Panc1 (cell line): ENCODE measurements at regions not wholly inside any gene's neighbourhood (a gene's known extent, or its start where the extent isn't known, plus 50 kb on each side); places are given as distances from the start of the nearest gene placed in this dataset.

Experiments
- ATAC-seq: fragments of 200-7000 bp; cut with Tn5 transposase; 2 replicates; pipeline ENCODE4 v1.9.1; 2020; ENCODE audit warnings: mild to moderate bottlenecking, moderate library complexity
- BruUV-seq: library from RNA; stranded (reverse); fragments of 400-500 nt; replicated peaks from 2 replicates; lab custom pipeline; 2021; lab: Mats Ljungman, UMichigan
- CTCF ChIA-PET: fragments of 300-600 bp; sonication (Branson Sonifier 250); formaldehyde crosslinking; loops from one replicate; lab custom pipeline; 2022; ENCODE audit warnings: antibody characterized with exemption; lab: Charles Lee
- POLR2A ChIA-PET: fragments of 300-600 bp; sonication (Branson Sonifier 250); formaldehyde crosslinking; loops from one replicate; lab custom pipeline; 2022; ENCODE audit warnings: antibody characterized with exemption; lab: Charles Lee
- DNase-seq: peaks from one replicate; pipeline ENCODE4 v3.0.0-alpha.2; 2010; ENCODE audit warnings: low read depth, low spot score
- H3K27ac ChIP-seq: 2 replicates; pipeline ENCODE4 v1.5.1; 2011; ENCODE audit warnings: mild to moderate bottlenecking, low read length, inconsistent platforms
- H3K27me3 ChIP-seq: fragments of 200-500 bp; sonication (Bioruptor generic); 2 replicates; pipeline ENCODE4 v1.6.0; 2014; ENCODE audit warnings: low read length, inconsistent platforms; ENCODE audit not compliant: control insufficient read depth, insufficient read depth
- H3K36me3 ChIP-seq: fragments of 200-500 bp; sonication (Bioruptor generic); 2 replicates; pipeline ENCODE4 v1.5.1; 2014; ENCODE audit warnings: inconsistent platforms, mild to moderate bottlenecking, low read length, moderate library complexity; ENCODE audit not compliant: control insufficient read depth, insufficient read depth
- H3K4me1 ChIP-seq: 2 replicates; pipeline ENCODE4 v1.5.1; 2011; ENCODE audit warnings: inconsistent platforms, mild to moderate bottlenecking, low read length, moderate library complexity; ENCODE audit not compliant: control insufficient read depth, insufficient read depth
- H3K4me3 ChIP-seq, 2 experiments: 2 replicates each; pipeline ENCODE4 v1.5.1; 2011 to 2012; ENCODE audit warnings: low read depth in 2 of 2, low read length in 2 of 2, mild to moderate bottlenecking in 2 of 2, inconsistent platforms in 1 of 2, moderate library complexity in 1 of 2
- H3K9me3 ChIP-seq: fragments of 200-500 bp; sonication (Bioruptor generic); 2 replicates; pipeline ENCODE4 v1.5.1; 2014; ENCODE audit warnings: low read depth, mild to moderate bottlenecking, inconsistent platforms, low read length, moderate library complexity; ENCODE audit not compliant: control insufficient read depth, insufficient read depth
- CTCF ChIP-seq: fragments of 450-650 bp; IDR thresholded peaks from 2 replicates; pipeline ENCODE4 v1.5.1; 2017; ENCODE audit warnings: mild to moderate bottlenecking
- POLR2AphosphoS5 ChIP-seq: IDR thresholded peaks from 2 replicates; pipeline ENCODE4 v1.6.1; 2012; ENCODE audit warnings: mild to moderate bottlenecking, low read depth, low read length, moderate library complexity
- SIN3A ChIP-seq: IDR thresholded peaks from 2 replicates; pipeline ENCODE4 v1.6.1; 2012; ENCODE audit warnings: low read depth, mild to moderate bottlenecking, low read length, moderate library complexity, borderline replicate concordance; ENCODE audit not compliant: insufficient read depth
- TCF7L2 ChIP-seq: IDR thresholded peaks from 2 replicates; pipeline ENCODE4 v1.6.1; 2011; ENCODE audit warnings: mild to moderate bottlenecking, low read depth, low read length, inconsistent platforms
- in situ Hi-C: cut with HindIII; loops from 2 replicates; pipeline ENCODE4 v1.10.0; 2016; ENCODE audit warnings: low sequenced_read_pairs, low pct_unique_long_range_greater_than_20kb
- intact Hi-C: fragments of 100-400 bp; cut with micrococcal nuclease; formaldehyde crosslinking; loops from one replicate; pipeline ENCODE4 v1.10.0; 2022; ENCODE audit not compliant: unreplicated experiment
- TF ChIP-seq, protein P1 (sequence below), 2 experiments: IDR thresholded peaks; 2 replicates each; pipeline ENCODE4 v1.6.1; 2011 to 2012; ENCODE audit warnings: low read depth in 2 of 2, control low read depth in 1 of 2, low read length in 1 of 2, mild to moderate bottlenecking in 1 of 2, moderate library complexity in 1 of 2; ENCODE audit not compliant: insufficient read depth in 1 of 2

DNA sequence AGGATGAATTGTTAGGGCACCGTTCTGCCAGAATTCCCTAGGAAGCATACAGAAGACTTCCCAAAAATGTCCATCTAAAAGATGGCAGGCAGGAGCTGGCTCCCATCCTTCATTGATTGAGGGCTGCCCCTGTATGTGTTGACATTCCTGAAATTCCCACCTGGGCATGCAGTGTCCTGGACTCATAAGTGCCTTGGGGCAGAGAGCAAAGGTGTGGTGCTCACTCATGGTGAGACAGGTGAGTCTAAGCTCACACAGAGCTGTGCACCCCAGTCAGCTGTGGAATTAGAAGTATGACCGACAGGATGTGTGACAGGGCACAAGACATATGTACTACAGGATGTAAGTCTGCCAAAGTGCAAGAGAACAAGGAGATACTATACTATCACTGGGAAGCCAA, 271.9 kb downstream of the MID1IP1 start:
- intact Hi-C loops (no loop called here), in situ Hi-C loops (no loop called here)
- Histone ChIP-seq H3K9me3 (no peaks in the 10 kb centered on the region), H3K27me3 (no peaks in the 10 kb centered on the region), H3K36me3 (no peaks in the 10 kb centered on the region), H3K4me3 (no peak overlapping the region), H3K27ac (no peak overlapping the region), H3K4me1 (no peaks in the 10 kb centered on the region)
- ATAC-seq (no peak), DNase-seq (no peak)
- no TSS peak for BruUV-seq
- TF ChIP-seq CTCF, result no peak
- TF ChIP-seq, protein P1, sequence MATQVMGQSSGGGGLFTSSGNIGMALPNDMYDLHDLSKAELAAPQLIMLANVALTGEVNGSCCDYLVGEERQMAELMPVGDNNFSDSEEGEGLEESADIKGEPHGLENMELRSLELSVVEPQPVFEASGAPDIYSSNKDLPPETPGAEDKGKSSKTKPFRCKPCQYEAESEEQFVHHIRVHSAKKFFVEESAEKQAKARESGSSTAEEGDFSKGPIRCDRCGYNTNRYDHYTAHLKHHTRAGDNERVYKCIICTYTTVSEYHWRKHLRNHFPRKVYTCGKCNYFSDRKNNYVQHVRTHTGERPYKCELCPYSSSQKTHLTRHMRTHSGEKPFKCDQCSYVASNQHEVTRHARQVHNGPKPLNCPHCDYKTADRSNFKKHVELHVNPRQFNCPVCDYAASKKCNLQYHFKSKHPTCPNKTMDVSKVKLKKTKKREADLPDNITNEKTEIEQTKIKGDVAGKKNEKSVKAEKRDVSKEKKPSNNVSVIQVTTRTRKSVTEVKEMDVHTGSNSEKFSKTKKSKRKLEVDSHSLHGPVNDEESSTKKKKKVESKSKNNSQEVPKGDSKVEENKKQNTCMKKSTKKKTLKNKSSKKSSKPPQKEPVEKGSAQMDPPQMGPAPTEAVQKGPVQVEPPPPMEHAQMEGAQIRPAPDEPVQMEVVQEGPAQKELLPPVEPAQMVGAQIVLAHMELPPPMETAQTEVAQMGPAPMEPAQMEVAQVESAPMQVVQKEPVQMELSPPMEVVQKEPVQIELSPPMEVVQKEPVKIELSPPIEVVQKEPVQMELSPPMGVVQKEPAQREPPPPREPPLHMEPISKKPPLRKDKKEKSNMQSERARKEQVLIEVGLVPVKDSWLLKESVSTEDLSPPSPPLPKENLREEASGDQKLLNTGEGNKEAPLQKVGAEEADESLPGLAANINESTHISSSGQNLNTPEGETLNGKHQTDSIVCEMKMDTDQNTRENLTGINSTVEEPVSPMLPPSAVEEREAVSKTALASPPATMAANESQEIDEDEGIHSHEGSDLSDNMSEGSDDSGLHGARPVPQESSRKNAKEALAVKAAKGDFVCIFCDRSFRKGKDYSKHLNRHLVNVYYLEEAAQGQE (IDR thresholded peaks at IDR 0.05; ENCODE audit: insufficient read depth in 1 of 2, low read depth in 2 of 2, low read length in 1 of 2), result no peak
- no peak for TF ChIP-seq SIN3A
- TF ChIP-seq POLR2AphosphoS5, result no peak
- TF ChIP-seq TCF7L2, result no peak
- ChIA-PET CTCF (no interaction called here), POLR2A (no interaction called here)

DNA sequence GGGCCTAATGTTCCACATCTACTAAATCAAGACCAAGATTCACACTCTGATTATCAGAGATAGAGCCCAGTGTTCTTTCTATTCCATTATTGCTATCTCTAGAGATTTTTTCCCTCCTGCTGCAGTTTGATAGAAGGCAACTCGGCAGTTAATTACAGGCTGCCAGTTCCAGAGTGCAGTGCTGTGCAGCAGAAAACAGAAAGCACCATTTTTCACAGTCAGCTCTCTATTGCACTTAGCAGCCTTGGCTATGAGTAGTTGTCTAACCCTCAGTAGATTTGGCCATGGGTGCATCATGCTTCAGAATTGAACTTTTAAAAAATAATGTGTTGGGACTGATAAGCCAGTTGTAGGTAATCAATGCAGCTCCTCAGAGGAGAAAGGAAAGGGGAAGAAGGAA, 295.3 kb downstream of the MID1IP1 start:
- no peak for DNase-seq
- POLR2A ChIA-PET, result no interaction called here
- in situ Hi-C loops (no loop called here), intact Hi-C loops (no loop called here)
- Histone ChIP-seq H3K27me3 (no peaks in the 10 kb centered on the region), H3K9me3 (no peaks in the 10 kb centered on the region), H3K4me3 (no peak overlapping the region), H3K27ac (no peak overlapping the region), H3K36me3 (no peaks in the 10 kb centered on the region), H3K4me1 (no peaks in the 10 kb centered on the region)
- ATAC-seq, result no peak
- no peak for TF ChIP-seq CTCF
- TF ChIP-seq, protein P1 (IDR thresholded peaks at IDR 0.05; ENCODE audit: insufficient read depth in 1 of 2, low read depth in 2 of 2, low read length in 1 of 2), result no peak
- TF ChIP-seq SIN3A, result no peak
- CTCF ChIA-PET, result no interaction called here
- no TSS peak for BruUV-seq
